Heart right ventricle (tissue), 16 donors: ENCODE measurements at regions not wholly inside any gene's neighbourhood (a gene's known extent, or its start where the extent isn't known, plus 50 kb on each side); places are given as distances from the start of the nearest gene placed in this dataset.

Experiments used
- ATAC-seq, 8 donors: fragments of 200-7000 bp; cut with Tn5 transposase; one replicate each; pipeline ENCODE4 v1.9.1; 2020; ENCODE audit warnings: mild to moderate bottlenecking in 8 of 8, moderate library complexity in 8 of 8, moderate number of reproducible peaks in 1 of 8
- DNase-seq, 2 donors: peaks; one replicate each; pipeline ENCODE4 v3.0.0-alpha.2; 2020
- H3K27ac ChIP-seq, 10 donors: fragments of 200-600 bp; sonication (generic) in 2 of 10; one replicate each; pipeline versions ENCODE4 v1.5.0 to v1.8.0; 2020 to 2022; ENCODE audit warnings: mild to moderate bottlenecking in 3 of 10
- H3K27me3 ChIP-seq, 7 donors: fragments of 200-600 bp; one replicate each; pipeline ENCODE4 v1.8.0; 2021 to 2022; ENCODE audit warnings: mild to moderate bottlenecking in 2 of 7
- H3K36me3 ChIP-seq, 9 donors: fragments of 200-600 bp; sonication (generic) in 1 of 9; one replicate each; pipeline versions ENCODE4 v1.5.0 to v1.8.0; 2020 to 2022; ENCODE audit warnings: mild to moderate bottlenecking in 2 of 9
- H3K4me1 ChIP-seq, 9 donors: fragments of 200-600 bp; sonication (generic) in 1 of 9; one replicate each; pipeline versions ENCODE4 v1.5.0 to v1.8.0; 2020 to 2022; ENCODE audit warnings: mild to moderate bottlenecking in 4 of 9
- H3K4me3 ChIP-seq, 10 donors: fragments of 200-600 bp; sonication (generic) in 2 of 10; one replicate each; pipeline versions ENCODE4 v1.5.0 to v1.8.0; 2020 to 2022; ENCODE audit warnings: mild to moderate bottlenecking in 7 of 10, moderate library complexity in 2 of 10
- H3K9me3 ChIP-seq, 11 donors: fragments of 200-600 bp in 10 of 11; sonication (generic) in 2 of 11; one replicate each; pipeline versions ENCODE4 v1.5.0 to v1.8.0; 2013 to 2022; ENCODE audit warnings: mild to moderate bottlenecking in 2 of 11, control low read depth in 1 of 11, moderate library complexity in 1 of 11
- WGBS, 2 donors: extraction: QIAGEN DNeasy Blood & Tissue Kit; methylation state at CpG; one replicate each; pipeline ENCODE4 v1.1.7; 2013; ENCODE audit warnings: inconsistent platforms in 1 of 2; 5-methylcytosine and 5-hydroxymethylcytosine counted together
- intact Hi-C, 10 donors: fragments of 100-400 bp; cut with DNase I; formaldehyde crosslinking; loops; one replicate each; pipeline versions ENCODE4 v1.11.1 to v1.14.2; 2022
- TF ChIP-seq, protein P1 (sequence below), 9 donors: fragments of 200-600 bp; sonication (generic) in 2 of 9; IDR thresholded peaks; one replicate each; pipeline versions ENCODE4 v1.5.0 to v1.8.0; 2021 to 2022; ENCODE audit warnings: antibody characterized with exemption in 9 of 9, mild to moderate bottlenecking in 5 of 9, moderate library complexity in 1 of 9
- donor health status: Arrhythmogenic right ventricular cardiomyopathy.
- donor health status: ischemic (EF 13 %, LVEDD 7.1; RV severe dilation, severe dysfunction).
- donor health status: healthy with polysubstance abuse.
- donor health status: DM: no; HTN: yes; CAD: no.
- donor health status: DM: no; HTN: no; CAD: no.
- donor health status: ischemic (EF 25% LVEDD 6.9; RV normal size, moderate dysfunction).
- donor health status: ischemic (EF 25% LVEDD 5.7; RV mildly dilated, moderate dysfunction).
- donor health status: healthy.
- donor health status: DM: yes; HTN: yes; CAD: no.
- donor health status: Ischemic cardiomyopathy.
- donor health status: ischemic (EF 35%, LVEDD 5.7; RV mildly dilated, moderate dysfunction).
- donor health status: nonischemic (EF 11% LVEDD 7.7; RV severe dilation, severe dysfunction).
- donor health status: DM: yes; HTN: yes; CAD: no.
- donor health status: PGD.
- donor health status: ischemic (EF 29% LVEDD 5.4; RV normal size, mild dysfunction).
- donor health status: nonischemic (EF 23%, LVEDD 6.1; RV moderate dilation, normal function).

GRCh38 chr2:45145073-45145899 is 136.0 kb upstream of the SIX2 start:
- H3K4me3 ChIP-seq, result no peak overlapping the region
- no peak overlapping the region for H3K27ac ChIP-seq
- no peaks in the 10 kb centered on the region for H3K4me1 ChIP-seq
- intact Hi-C loops, result no loop called here
- ATAC-seq, result no peak
- whole genome bisulfite sequencing, 2 donors, result 60 to 64% methylated on average over 14 of the region's 14 CpGs
- TF ChIP-seq, protein P1, sequence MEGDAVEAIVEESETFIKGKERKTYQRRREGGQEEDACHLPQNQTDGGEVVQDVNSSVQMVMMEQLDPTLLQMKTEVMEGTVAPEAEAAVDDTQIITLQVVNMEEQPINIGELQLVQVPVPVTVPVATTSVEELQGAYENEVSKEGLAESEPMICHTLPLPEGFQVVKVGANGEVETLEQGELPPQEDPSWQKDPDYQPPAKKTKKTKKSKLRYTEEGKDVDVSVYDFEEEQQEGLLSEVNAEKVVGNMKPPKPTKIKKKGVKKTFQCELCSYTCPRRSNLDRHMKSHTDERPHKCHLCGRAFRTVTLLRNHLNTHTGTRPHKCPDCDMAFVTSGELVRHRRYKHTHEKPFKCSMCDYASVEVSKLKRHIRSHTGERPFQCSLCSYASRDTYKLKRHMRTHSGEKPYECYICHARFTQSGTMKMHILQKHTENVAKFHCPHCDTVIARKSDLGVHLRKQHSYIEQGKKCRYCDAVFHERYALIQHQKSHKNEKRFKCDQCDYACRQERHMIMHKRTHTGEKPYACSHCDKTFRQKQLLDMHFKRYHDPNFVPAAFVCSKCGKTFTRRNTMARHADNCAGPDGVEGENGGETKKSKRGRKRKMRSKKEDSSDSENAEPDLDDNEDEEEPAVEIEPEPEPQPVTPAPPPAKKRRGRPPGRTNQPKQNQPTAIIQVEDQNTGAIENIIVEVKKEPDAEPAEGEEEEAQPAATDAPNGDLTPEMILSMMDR (IDR thresholded peaks at IDR 0.05), result no peak
- no peaks in the 10 kb centered on the region for H3K36me3 ChIP-seq
- H3K9me3 ChIP-seq, result peaks cover 0 to 17% (median under 1%) of the 10 kb centered on the region in 11 donors
- peaks cover 0 to 66% (median 48%) of the 10 kb centered on the region in 7 donors for H3K27me3 ChIP-seq
- DNase-seq, result no peak

GRCh38 chr2:45141883-45142866 is 132.9 kb upstream of the SIX2 start:
- TF ChIP-seq, protein P1 (IDR thresholded peaks at IDR 0.05), result no peak
- H3K27me3 ChIP-seq, result peaks cover 0 to 64% (median 51%) of the 10 kb centered on the region in 7 donors
- H3K27ac ChIP-seq, result no peak overlapping the region
- H3K9me3 ChIP-seq, result no peaks in the 10 kb centered on the region
- no peaks in the 10 kb centered on the region for H3K4me1 ChIP-seq
- 93 to 95% methylated on average over 5 of the region's 5 CpGs for WGBS, 2 donors
- H3K36me3 ChIP-seq, result no peaks in the 10 kb centered on the region
- no peak for DNase-seq
- no peak for ATAC-seq
- intact Hi-C loops, result no loop called here
- H3K4me3 ChIP-seq, result no peak overlapping the region

GRCh38 chr2:45140675-45141074 is 131.4 kb upstream of the SIX2 start:
- ATAC-seq, result no peak
- H3K27ac ChIP-seq, result no peak overlapping the region
- intact Hi-C loops, result no loop called here
- WGBS, 2 donors, result 90 to 91% methylated on average over 3 of the region's 3 CpGs
- H3K36me3 ChIP-seq, result no peaks in the 10 kb centered on the region
- no peaks in the 10 kb centered on the region for H3K4me1 ChIP-seq
- H3K4me3 ChIP-seq, result no peak overlapping the region
- TF ChIP-seq, protein P1 (IDR thresholded peaks at IDR 0.05), result no peak
- H3K27me3 ChIP-seq, result peaks cover 0 to 49% (median 45%) of the 10 kb centered on the region in 7 donors
- H3K9me3 ChIP-seq, result no peaks in the 10 kb centered on the region
- DNase-seq, result no peak

- intact Hi-C loops, result no loop called here
- DNase-seq (no peak), ATAC-seq (no peak)
- WGBS, 2 donors, result 75% methylated on average over 4 of the region's 4 CpGs
- H3K27ac ChIP-seq, result no peak overlapping the region
- H3K4me1 ChIP-seq, result peaks cover 0 to 16% (median 0%) of the 10 kb centered on the region in 9 donors
- H3K9me3 ChIP-seq, result no peaks in the 10 kb centered on the region
- H3K36me3 ChIP-seq, result no peaks in the 10 kb centered on the region
- TF ChIP-seq, protein P1 (IDR thresholded peaks at IDR 0.05), result no peak
- no peak overlapping the region for H3K4me3 ChIP-seq
- peaks cover 0 to 33% (median 29%) of the 10 kb centered on the region in 7 donors for H3K27me3 ChIP-seq
Observed at GRCh38 chr2:45138904-45139303, 129.7 kb upstream of the SIX2 start.
